Activated CD4-positive, CD25-positive, alpha-beta regulatory T cell treated with anti-CD3 and anti-CD28 coated beads, Interleukin-2, amount 50 U/mL, for 16 hours (primary cell): ENCODE measurements at regions not wholly inside any gene's neighbourhood (a gene's known extent, or its start where the extent isn't known, plus 50 kb on each side); places are given as distances from the start of the nearest gene placed in this dataset.

ENCODE experiments used
- DNase-seq: peaks from one replicate; pipeline ENCODE4 v3.0.0-alpha.2; 2020; ENCODE audit warnings: low read depth, low spot score

GRCh38 chr11:123378096-123378495 is 52.0 kb upstream of the GRAMD1B start:
- DNase-seq, result no peak

DNA sequence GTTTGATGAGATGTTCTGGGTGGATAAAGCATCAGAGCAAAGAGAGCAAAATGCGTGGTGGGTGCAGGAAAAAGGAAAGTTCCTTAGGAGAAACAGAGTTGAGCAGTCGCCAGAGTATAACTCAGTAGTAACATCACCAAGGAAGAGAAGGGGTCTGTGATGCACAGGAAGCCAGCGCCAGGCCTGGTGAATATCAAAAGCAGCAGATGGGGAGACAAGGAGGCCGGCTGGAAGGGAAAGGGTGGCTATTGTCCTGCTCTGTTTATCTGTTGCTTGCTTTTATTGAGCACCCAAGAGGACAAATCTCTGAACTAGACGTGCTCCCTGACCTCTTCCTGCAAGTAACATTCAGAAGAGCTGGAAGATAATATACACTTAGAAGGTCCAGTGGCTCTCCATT is 52.7 kb upstream of the GRAMD1B start:
- DNase-seq, result no peak

- DNase-seq, result no peak
Measured at GRCh38 chr11:123375832-123376231, 54.2 kb upstream of the GRAMD1B start.

DNA sequence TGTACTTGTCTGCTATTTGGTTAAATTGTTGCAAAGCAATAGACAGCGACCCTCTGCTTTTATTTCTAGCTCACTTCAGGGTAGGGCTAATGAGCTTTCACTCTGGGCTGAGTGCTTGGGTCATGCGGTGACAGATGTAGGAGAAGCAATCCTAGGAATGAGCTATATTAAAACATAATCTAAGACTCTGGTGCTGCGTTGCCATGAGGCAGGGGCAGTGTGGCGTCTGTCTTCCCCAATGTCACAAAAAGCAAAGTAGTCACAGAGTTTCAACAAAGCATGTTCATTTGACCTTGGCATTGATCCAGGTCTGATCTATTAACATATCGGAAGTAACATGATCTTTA is 55.5 kb upstream of the GRAMD1B start:
- DNase-seq, result no peak

- DNase-seq, result no peak
Measured at GRCh38 chr11:123373754-123374621, 56.1 kb upstream of the GRAMD1B start.

GRCh38 chr11:123371506-123372297 is 58.4 kb upstream of the GRAMD1B start:
- no peak for DNase-seq

DNA sequence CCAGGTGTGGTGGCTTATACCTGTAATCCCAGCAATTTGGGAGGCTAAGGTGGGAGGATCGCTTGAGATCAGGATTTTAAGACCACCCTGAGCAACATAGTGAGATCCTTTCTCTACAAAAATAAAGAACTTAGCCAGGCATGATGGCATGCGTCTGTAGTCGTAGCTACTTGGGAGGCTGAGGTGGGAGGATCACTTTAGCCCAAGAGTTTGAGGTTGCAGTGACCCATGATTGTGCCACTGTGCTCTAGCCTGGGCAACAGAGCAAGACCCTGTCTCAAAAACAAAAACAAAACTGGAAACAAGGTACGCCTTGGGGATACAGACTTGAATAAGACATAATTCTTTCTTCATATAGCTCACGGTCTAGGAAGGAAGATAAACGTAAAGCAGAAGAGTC is 63.1 kb upstream of the GRAMD1B start:
- no peak for DNase-seq

- no peak for DNase-seq
Measured at GRCh38 chr11:123365955-123366354, 64.1 kb upstream of the GRAMD1B start.

DNA sequence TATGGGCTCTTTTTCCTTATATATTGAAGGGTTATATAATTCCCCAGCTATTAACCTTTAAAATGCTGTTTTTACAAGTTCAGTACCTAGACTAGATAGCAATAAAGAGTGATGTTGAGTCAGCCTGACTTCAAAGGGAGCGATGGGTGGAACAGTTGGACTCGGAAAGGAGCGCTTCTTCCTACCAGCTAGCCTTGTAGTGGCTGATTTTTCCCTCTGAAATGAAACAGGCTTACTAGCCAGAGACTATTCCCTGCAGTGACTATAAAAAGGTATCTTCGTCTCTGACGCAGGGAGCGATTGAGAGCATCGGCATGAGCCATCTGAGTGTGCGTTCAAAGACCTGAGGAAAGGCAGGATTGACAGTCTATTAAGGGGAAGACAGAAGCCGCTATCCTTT is 66.0 kb upstream of the GRAMD1B start:
- no peak for DNase-seq

- no peak for DNase-seq
Measured at GRCh38 chr11:123363556-123363955, 66.5 kb upstream of the GRAMD1B start.

DNA sequence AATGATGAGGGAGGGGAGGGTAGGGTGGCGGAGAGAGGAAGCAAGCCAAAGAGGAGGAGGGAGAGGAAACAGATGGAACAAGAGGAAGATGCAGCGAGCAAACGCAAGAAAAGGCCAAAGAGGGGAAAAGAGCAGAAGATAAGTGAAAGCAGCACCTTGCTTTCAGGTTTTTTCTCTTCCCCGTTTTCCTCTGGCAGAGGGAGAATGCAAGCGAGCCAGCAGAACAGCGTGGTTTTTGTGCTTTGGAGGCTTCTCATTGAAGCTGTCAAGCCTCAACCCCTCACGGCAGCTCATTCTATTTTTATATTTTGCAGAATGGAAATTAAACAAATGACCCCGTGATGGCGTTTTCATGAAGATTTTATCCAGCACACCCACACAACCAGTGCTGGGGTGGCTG is 67.1 kb upstream of the GRAMD1B start:
- DNase-seq, result no peak

DNA sequence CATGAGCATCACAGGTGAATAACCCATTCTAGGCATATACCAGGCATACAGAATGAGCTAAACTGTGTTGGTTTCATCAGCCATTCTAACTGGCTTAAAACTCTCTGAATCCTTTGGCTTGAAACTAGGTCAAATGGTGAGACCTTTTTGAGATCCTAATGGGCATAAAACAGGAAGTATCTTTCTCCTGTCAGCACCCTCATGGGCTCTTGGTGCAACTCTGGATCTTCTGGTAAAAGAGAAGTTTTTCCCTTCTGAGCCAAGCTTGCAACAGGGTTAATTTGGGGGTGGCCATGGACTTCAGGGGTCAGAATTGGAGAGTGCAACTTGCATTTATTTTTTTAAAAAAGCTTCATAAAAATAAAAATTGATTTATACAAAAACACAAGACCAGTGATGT is 67.9 kb upstream of the GRAMD1B start:
- DNase-seq, result no peak

GRCh38 chr11:123361110-123361509 is 69.0 kb upstream of the GRAMD1B start:
- no peak for DNase-seq

DNA sequence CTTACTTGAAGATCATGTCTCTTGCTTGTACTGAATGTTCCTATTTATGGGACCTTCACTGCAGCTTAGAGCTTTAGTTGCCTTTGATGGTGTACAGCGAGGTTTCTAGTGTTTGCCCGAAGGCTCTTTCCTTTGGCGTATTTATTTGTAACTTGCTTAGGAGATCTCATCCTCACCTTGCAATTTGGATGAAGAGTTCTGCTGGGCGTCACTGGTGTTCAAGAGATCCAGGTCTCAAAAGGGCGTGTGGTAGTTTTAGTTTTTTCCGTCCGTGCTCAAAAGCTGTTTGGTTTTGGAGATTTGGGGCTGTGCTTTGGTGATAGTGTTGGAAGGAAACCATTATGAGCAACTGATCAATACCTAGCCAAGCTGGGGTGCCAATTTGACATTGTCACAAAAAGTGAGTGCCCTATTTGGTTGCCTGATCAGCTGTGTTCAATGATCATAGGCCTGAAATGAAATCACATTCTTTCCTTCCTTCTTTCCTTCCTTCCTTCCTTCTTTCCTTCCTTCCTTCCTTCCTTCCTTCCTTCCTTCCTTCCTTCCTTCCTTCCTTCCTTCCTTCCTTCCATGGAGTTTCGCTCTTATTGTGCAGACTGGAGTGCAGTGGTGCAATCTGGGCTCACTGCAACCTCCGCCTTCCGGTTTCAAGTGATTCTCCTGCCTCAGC is 69.7 kb upstream of the GRAMD1B start:
- DNase-seq, result no peak

GRCh38 chr11:123357990-123358827 is 71.9 kb upstream of the GRAMD1B start:
- no peak for DNase-seq

GRCh38 chr11:123357353-123357989 is 72.6 kb upstream of the GRAMD1B start:
- no peak for DNase-seq

DNA sequence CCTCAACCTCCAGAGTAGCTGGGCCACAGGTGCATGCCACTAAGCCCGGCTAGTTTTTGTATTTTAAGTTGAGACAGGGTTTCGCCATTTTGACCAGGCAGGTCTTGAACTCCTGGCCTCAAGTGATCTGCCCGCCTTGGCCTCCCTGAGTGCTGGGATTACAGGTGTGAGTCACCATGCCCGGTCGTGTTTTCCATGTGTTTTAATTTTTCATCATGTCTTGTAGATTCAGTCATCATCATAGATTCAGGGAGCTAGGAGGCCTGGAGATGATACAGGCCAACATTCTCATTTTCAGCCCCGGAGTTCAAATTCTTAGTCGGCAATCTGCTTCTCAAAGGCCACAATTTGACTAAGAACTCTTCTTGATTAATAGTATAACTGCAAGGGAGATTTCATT is 73.5 kb upstream of the GRAMD1B start:
- DNase-seq, result no peak

GRCh38 chr11:123354371-123354975 is 75.6 kb upstream of the GRAMD1B start:
- no peak for DNase-seq

GRCh38 chr11:123351375-123351774 is 78.7 kb upstream of the GRAMD1B start:
- no peak for DNase-seq

DNA sequence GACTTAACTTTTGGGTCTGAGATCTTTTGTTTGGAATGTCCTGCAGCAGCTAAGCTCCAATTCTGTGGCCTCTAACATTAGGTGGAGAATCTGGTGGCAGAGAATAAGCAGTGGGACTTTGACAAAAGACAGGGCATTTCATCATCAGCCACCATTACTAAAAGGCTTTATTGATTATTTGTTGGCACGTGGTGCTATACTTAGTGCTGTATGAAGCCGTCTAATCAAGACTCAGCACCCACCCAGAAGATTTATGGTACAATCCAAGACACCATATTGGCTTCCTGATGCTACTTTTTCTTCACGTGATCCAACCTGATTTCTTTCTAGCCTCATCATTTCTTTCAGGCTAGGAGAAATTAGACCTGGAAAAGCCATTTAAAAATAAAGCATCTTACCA is 80.7 kb upstream of the GRAMD1B start:
- DNase-seq, result no peak
